ENCODE measurements at regions not wholly inside any gene's neighbourhood (a gene's known extent, or its start where the extent isn't known, plus 50 kb on each side); places are given as distances from the start of the nearest gene placed in this dataset.

- Histone ChIP-seq H3K4me3 (no peak overlapping the region), H3K27me3 (replicated peaks; ENCODE audit: insufficient read depth) (no peaks in the 10 kb centered on the region), H3K9me3 (no peaks in the 10 kb centered on the region), H3K4me1 (ENCODE audit: control insufficient read depth in 1 of 2, low read depth in 2 of 2) (no peaks in the 10 kb centered on the region), H3K36me3 (no peaks in the 10 kb centered on the region), H3K27ac (no peak overlapping the region)
- ATAC-seq (ENCODE audit: insufficient number of reproducible peaks, low FRiP score, low read depth) (no peak), DNase-seq (ENCODE audit: low spot score) (no peak)
- no peak for TF ChIP-seq CTCF (IDR thresholded peaks at IDR 0.05)
These were observed 766.4 kb downstream of the UQCRFS1 start for GRCh38 chr19:28446511-28446910.

- DNase-seq (ENCODE audit: low spot score), result no peak
- no peak for TF ChIP-seq CTCF (IDR thresholded peaks at IDR 0.05)
- H3K36me3 ChIP-seq, result no peaks in the 10 kb centered on the region
These were observed 767.1 kb downstream of the UQCRFS1 start for GRCh38 chr19:28445826-28446225.

GRCh38 chr19:28444362-28444761 lies 768.6 kb downstream of the UQCRFS1 start:
- DNase-seq (ENCODE audit: low spot score) (no peak), ATAC-seq (ENCODE audit: insufficient number of reproducible peaks, low FRiP score, low read depth) (no peak)
- no peaks in the 10 kb centered on the region for H3K36me3 ChIP-seq
- TF ChIP-seq CTCF (IDR thresholded peaks at IDR 0.05), result no peak
- H3K4me1 ChIP-seq (ENCODE audit: control insufficient read depth in 1 of 2, low read depth in 2 of 2), result no peaks in the 10 kb centered on the region
- H3K27ac ChIP-seq, result no peak overlapping the region
- H3K4me3 ChIP-seq, result no peak overlapping the region
- H3K9me3 ChIP-seq, result no peaks in the 10 kb centered on the region
- no peaks in the 10 kb centered on the region for H3K27me3 ChIP-seq (replicated peaks; ENCODE audit: insufficient read depth)

More at GRCh38 chr19:28445826-28446225, 767.1 kb downstream of the UQCRFS1 start:
- H3K4me1 ChIP-seq (ENCODE audit: control insufficient read depth in 1 of 2, low read depth in 2 of 2), result no peaks in the 10 kb centered on the region
- H3K4me3 ChIP-seq, result no peak overlapping the region
- no peak overlapping the region for H3K27ac ChIP-seq
- no peaks in the 10 kb centered on the region for H3K27me3 ChIP-seq (replicated peaks; ENCODE audit: insufficient read depth)
- no peaks in the 10 kb centered on the region for H3K9me3 ChIP-seq
- no peak for ATAC-seq (ENCODE audit: insufficient number of reproducible peaks, low FRiP score, low read depth)

GRCh38 chr19:28443361-28443760 lies 769.6 kb downstream of the UQCRFS1 start:
- Histone ChIP-seq H3K9me3 (no peaks in the 10 kb centered on the region), H3K27me3 (replicated peaks; ENCODE audit: insufficient read depth) (no peaks in the 10 kb centered on the region), H3K4me1 (ENCODE audit: control insufficient read depth in 1 of 2, low read depth in 2 of 2) (no peaks in the 10 kb centered on the region), H3K4me3 (no peak overlapping the region), H3K36me3 (no peaks in the 10 kb centered on the region), H3K27ac (no peak overlapping the region)
- DNase-seq (ENCODE audit: low spot score) (no peak), ATAC-seq (ENCODE audit: insufficient number of reproducible peaks, low FRiP score, low read depth) (no peak)
- TF ChIP-seq CTCF (IDR thresholded peaks at IDR 0.05), result no peak

- H3K27ac ChIP-seq, result no peak overlapping the region
- no peak for TF ChIP-seq CTCF (IDR thresholded peaks at IDR 0.05)
- DNase-seq (ENCODE audit: low spot score) (no peak), ATAC-seq (ENCODE audit: insufficient number of reproducible peaks, low FRiP score, low read depth) (no peak)
- no peaks in the 10 kb centered on the region for H3K36me3 ChIP-seq
- H3K9me3 ChIP-seq, result no peaks in the 10 kb centered on the region
- H3K27me3 ChIP-seq (replicated peaks; ENCODE audit: insufficient read depth), result no peaks in the 10 kb centered on the region
- no peak overlapping the region for H3K4me3 ChIP-seq
- no peaks in the 10 kb centered on the region for H3K4me1 ChIP-seq (ENCODE audit: control insufficient read depth in 1 of 2, low read depth in 2 of 2)
These were observed 775.3 kb downstream of the UQCRFS1 start for GRCh38 chr19:28437390-28438346.
